Breast epithelium (tissue), 4 donors: ENCODE measurements at regions not wholly inside any gene's neighbourhood (a gene's known extent, or its start where the extent isn't known, plus 50 kb on each side); places are given as distances from the start of the nearest gene placed in this dataset.

Experiments used
- DNase-seq, 2 donors: peaks; one replicate each; pipeline ENCODE4 v3.0.0-alpha.2; 2019; ENCODE audit warnings: low spot score in 2 of 2
- H3K27ac ChIP-seq, 2 donors: fragments of 200-600 bp; sonication (generic) in 1 of 2; one replicate each; pipeline ENCODE4 v1.5.1; 2016 to 2019; ENCODE audit warnings: mild to moderate bottlenecking in 1 of 2
- H3K27me3 ChIP-seq, 2 donors: fragments of 200-600 bp; sonication (generic) in 1 of 2; one replicate each; pipeline versions ENCODE4 v1.5.1 to v1.6.0; 2017 to 2019; ENCODE audit warnings: control low read depth in 1 of 2, mild to moderate bottlenecking in 1 of 2
- H3K36me3 ChIP-seq: fragments of 200-600 bp; one replicate; pipeline ENCODE4 v1.5.1; 2019
- H3K4me1 ChIP-seq, 2 donors: fragments of 200-600 bp; sonication (generic); one replicate each; pipeline ENCODE4 v1.5.1; 2016 to 2019; ENCODE audit warnings: control low read depth in 1 of 2
- H3K4me3 ChIP-seq, 3 donors: fragments of 200-600 bp; sonication (generic); 1 replicate in 2 of 3; 2 replicates in 1 of 3; pipeline ENCODE4 v1.5.1; 2016 to 2019; ENCODE audit warnings: mild to moderate bottlenecking in 3 of 3, moderate library complexity in 2 of 3
- H3K9me3 ChIP-seq, 2 donors: fragments of 200-600 bp; sonication (generic) in 1 of 2; one replicate each; pipeline ENCODE4 v1.5.1; 2016 to 2019; ENCODE audit warnings: control low read depth in 1 of 2
- POLR2A ChIP-seq: fragments of 450-650 bp; IDR thresholded peaks from one replicate; pipeline ENCODE4 v1.6.1; 2016; ENCODE audit warnings: antibody characterized with exemption, mild to moderate bottlenecking, moderate library complexity
- POLR2AphosphoS5 ChIP-seq, 3 donors: sonication (generic); formaldehyde crosslinking; IDR thresholded peaks; one replicate each; pipeline ENCODE4 v1.6.1; 2017; ENCODE audit warnings: antibody characterized with exemption in 3 of 3
- intact Hi-C: fragments of 100-400 bp; cut with DNase I; formaldehyde crosslinking; loops from one replicate; pipeline ENCODE4 v1.15.1; 2023; ENCODE audit warnings: low total_unique reads
- TF ChIP-seq, protein P1 (sequence below), 3 donors: fragments of 450-650 bp; IDR thresholded peaks; one replicate each; pipeline ENCODE4 v1.5.1; 2016 to 2017; ENCODE audit warnings: antibody characterized with exemption in 3 of 3, mild to moderate bottlenecking in 3 of 3, moderate library complexity in 3 of 3

DNA sequence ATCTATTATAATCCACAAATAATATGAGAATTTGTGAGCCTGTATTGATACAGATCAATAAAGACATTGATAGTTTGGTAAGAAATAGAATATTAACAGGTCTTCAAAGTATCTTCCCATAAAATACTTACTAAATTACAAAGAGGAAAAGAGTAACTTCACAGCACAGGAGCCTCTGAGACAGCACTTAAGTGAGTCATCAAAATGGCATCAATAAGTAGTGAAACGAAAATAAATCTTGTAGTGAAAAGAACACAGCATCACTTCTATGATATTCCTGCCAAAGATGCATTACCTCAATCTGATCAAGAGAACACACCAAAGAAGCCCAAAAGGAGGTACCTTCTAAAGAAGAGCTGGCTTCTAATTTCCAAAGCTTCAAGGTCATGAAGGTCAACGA is 116.4 kb downstream of the CBLN2 start:
- Histone ChIP-seq H3K36me3 (no peaks in the 10 kb centered on the region), H3K9me3 (no peaks in the 10 kb centered on the region), H3K27ac (no peak overlapping the region), H3K27me3 (no peaks in the 10 kb centered on the region), H3K4me1 (no peaks in the 10 kb centered on the region), H3K4me3 (no peak overlapping the region)
- no peak for TF ChIP-seq POLR2A
- no peak for TF ChIP-seq POLR2AphosphoS5 (IDR thresholded peaks at IDR 0.05)
- TF ChIP-seq, protein P1, sequence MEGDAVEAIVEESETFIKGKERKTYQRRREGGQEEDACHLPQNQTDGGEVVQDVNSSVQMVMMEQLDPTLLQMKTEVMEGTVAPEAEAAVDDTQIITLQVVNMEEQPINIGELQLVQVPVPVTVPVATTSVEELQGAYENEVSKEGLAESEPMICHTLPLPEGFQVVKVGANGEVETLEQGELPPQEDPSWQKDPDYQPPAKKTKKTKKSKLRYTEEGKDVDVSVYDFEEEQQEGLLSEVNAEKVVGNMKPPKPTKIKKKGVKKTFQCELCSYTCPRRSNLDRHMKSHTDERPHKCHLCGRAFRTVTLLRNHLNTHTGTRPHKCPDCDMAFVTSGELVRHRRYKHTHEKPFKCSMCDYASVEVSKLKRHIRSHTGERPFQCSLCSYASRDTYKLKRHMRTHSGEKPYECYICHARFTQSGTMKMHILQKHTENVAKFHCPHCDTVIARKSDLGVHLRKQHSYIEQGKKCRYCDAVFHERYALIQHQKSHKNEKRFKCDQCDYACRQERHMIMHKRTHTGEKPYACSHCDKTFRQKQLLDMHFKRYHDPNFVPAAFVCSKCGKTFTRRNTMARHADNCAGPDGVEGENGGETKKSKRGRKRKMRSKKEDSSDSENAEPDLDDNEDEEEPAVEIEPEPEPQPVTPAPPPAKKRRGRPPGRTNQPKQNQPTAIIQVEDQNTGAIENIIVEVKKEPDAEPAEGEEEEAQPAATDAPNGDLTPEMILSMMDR (IDR thresholded peaks at IDR 0.05): no peak
- intact Hi-C loops: no loop called here
- DNase-seq: no peak

DNA sequence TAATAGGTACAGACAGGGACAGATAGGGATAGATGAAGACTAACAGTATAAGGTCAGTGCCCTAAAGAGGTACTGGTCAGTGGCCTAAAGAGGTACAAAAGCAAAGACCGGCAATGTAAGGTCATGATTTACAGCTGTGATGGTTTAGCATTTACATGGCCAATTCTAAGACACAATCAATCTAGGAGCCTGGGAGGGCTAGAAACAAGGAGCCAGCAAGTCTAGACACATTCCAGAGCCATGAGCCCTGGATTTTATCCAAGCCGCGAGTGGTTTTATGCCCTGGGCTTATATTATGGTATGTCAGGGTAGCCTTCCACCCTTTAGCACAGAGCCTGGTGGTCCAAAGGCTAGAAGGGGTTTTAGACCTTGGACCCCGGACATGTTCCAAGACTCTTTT is 124.2 kb downstream of the CBLN2 start:
- Histone ChIP-seq H3K4me1 (no peaks in the 10 kb centered on the region), H3K27me3 (no peaks in the 10 kb centered on the region), H3K36me3 (no peaks in the 10 kb centered on the region), H3K27ac (no peak overlapping the region), H3K9me3 (no peaks in the 10 kb centered on the region), H3K4me3 (no peak overlapping the region)
- DNase-seq: no peak
- intact Hi-C loops: no loop called here
- no peak for TF ChIP-seq POLR2AphosphoS5 (IDR thresholded peaks at IDR 0.05)
- TF ChIP-seq, protein P1 (IDR thresholded peaks at IDR 0.05): no peak
- no peak for TF ChIP-seq POLR2A

DNA sequence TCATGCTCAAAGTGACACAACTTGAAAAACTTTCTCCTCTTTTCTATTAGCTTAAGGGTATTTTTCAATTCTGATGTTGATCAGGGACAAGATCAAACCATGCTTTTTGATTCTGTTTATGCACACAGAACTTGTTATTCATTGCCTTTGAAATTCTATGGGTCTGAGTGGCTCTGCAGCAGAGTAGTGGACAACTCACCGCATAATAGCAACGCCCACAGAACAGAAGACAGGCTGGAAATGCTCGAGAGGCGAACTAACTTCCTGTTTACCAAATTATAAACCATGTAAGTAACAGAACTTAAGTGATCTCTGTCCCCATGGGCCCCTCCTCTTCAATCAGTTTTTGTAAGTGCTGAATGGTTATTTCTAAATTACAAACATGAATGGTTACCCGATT is 131.2 kb downstream of the CBLN2 start:
- no peaks in the 10 kb centered on the region for H3K4me1 ChIP-seq
- DNase-seq: no peak
- H3K4me3 ChIP-seq: no peak overlapping the region
- H3K27me3 ChIP-seq: no peaks in the 10 kb centered on the region
- no peak overlapping the region for H3K27ac ChIP-seq
- TF ChIP-seq POLR2A: no peak
- no peak for TF ChIP-seq POLR2AphosphoS5 (IDR thresholded peaks at IDR 0.05)
- TF ChIP-seq, protein P1 (IDR thresholded peaks at IDR 0.05): no peak
- intact Hi-C loops: no loop called here
- H3K36me3 ChIP-seq: no peaks in the 10 kb centered on the region
- no peaks in the 10 kb centered on the region for H3K9me3 ChIP-seq

DNA sequence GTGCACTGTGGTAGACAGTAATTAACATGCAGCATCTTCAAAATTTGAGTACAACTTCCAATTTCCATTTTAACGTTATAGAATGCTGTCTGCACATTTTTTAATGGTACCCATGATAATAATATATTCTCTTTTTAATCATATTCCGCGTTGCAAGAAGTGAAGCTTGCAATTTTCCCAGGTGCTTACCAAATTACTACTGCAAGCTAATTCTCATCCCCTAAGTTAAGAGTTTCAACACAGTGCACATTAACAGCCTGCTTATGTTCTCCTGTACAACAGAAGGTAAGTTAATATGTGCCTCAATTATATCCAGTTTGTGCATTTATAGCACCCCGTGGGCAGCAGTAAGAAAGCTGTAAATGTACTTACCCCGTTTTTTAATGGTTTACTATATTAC is 132.9 kb downstream of the CBLN2 start:
- Histone ChIP-seq H3K4me1 (no peaks in the 10 kb centered on the region), H3K27ac (no peak overlapping the region), H3K9me3 (peaks cover 5 to 6% of the 10 kb centered on the region in 2 donors), H3K36me3 (no peaks in the 10 kb centered on the region), H3K4me3 (no peak overlapping the region), H3K27me3 (no peaks in the 10 kb centered on the region)
- TF ChIP-seq POLR2A: no peak
- TF ChIP-seq POLR2AphosphoS5 (IDR thresholded peaks at IDR 0.05): no peak
- TF ChIP-seq, protein P1 (IDR thresholded peaks at IDR 0.05): no peak
- DNase-seq: no peak
- intact Hi-C loops: no loop called here

DNA sequence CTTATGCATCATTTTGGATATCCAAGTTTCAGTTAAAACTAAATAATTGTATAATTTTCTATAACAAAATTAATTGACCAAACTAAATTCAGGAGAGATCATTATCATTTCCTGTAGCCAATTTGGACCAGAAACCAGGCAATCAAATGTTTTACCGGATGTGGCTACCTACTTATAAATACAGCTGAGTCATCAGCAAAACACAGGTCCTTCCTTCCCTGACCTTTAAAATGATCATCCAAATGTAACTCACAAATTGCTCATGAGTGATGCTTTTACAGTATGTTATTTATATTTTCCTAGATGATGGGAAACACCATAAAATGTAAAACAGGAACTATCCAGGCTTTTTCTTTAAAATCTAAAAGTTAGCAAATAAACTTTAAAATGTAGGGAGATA is 133.7 kb downstream of the CBLN2 start:
- no peak for TF ChIP-seq POLR2A
- Histone ChIP-seq H3K27me3 (no peaks in the 10 kb centered on the region), H3K36me3 (no peaks in the 10 kb centered on the region), H3K27ac (no peak overlapping the region), H3K4me3 (no peak overlapping the region), H3K9me3 (peaks cover 5 to 6% of the 10 kb centered on the region in 2 donors), H3K4me1 (no peaks in the 10 kb centered on the region)
- DNase-seq: no peak
- intact Hi-C loops: no loop called here

DNA sequence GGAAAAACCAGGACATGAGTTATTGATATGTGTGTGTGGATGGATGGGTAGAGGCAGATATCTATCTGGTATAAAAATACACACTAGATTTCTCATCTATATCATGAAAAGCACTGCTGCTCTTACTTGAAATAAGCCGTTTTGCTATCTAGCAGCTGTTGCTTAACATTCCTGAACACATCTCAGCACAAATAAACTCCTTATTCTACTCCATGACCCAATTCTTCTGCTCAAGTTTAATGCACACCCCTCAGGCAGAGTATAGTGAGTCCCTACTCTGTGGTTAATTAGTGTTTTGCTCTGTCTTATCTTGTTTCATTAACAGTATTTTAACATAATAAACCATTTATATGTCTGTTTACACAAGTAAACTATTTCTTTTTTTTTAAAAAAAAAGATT is 134.2 kb downstream of the CBLN2 start:
- H3K27ac ChIP-seq: no peak overlapping the region
- no peak for TF ChIP-seq POLR2A
- TF ChIP-seq, protein P1 (IDR thresholded peaks at IDR 0.05): no peak
- no peak for TF ChIP-seq POLR2AphosphoS5 (IDR thresholded peaks at IDR 0.05)
- no peaks in the 10 kb centered on the region for H3K27me3 ChIP-seq
- no peaks in the 10 kb centered on the region for H3K4me1 ChIP-seq
- intact Hi-C loops: no loop called here
- no peak for DNase-seq
- no peak overlapping the region for H3K4me3 ChIP-seq
- peaks cover 5 to 6% of the 10 kb centered on the region in 2 donors for H3K9me3 ChIP-seq
- H3K36me3 ChIP-seq: no peaks in the 10 kb centered on the region
